Left ventricle myocardium inferior (tissue), 1 donor: ENCODE measurements at regions not wholly inside any gene's neighbourhood (a gene's known extent, or its start where the extent isn't known, plus 50 kb on each side); places are given as distances from the start of the nearest gene placed in this dataset.
A peak's percentile ranks its signal among the peaks of the same experiment; 100 is the strongest.

Experiments
- DNase-seq: peaks from one replicate; pipeline ENCODE4 v3.0.0-alpha.2; 2020
- H3K27ac ChIP-seq: fragments of 200-600 bp; replicated peaks from 2 replicates; pipeline ENCODE4 v1.8.0; 2021
- H3K27me3 ChIP-seq: fragments of 200-600 bp; 2 replicates; pipeline ENCODE4 v1.8.0; 2021; ENCODE audit warnings: low read depth
- H3K36me3 ChIP-seq: fragments of 200-600 bp; 2 replicates; pipeline ENCODE4 v1.8.0; 2021
- H3K4me1 ChIP-seq: fragments of 200-600 bp; 2 replicates; pipeline ENCODE4 v1.8.0; 2021
- H3K4me3 ChIP-seq: fragments of 200-600 bp; 2 replicates; pipeline ENCODE4 v1.8.0; 2021; ENCODE audit warnings: mild to moderate bottlenecking, moderate library complexity
- H3K9me3 ChIP-seq: fragments of 200-600 bp; replicated peaks from 2 replicates; pipeline ENCODE4 v1.8.0; 2021
- CTCF ChIP-seq: fragments of 200-600 bp; IDR thresholded peaks from 2 replicates; pipeline ENCODE4 v1.8.0; 2021; ENCODE audit warnings: antibody characterized with exemption, mild to moderate bottlenecking, borderline replicate concordance
- intact Hi-C: fragments of 100-400 bp; cut with micrococcal nuclease; formaldehyde crosslinking; loops from one replicate; pipeline ENCODE4 v1.11.0; 2022
- donor health status: DM: no; HTN: yes; CAD: no; lungs with severe emphysema.

DNA sequence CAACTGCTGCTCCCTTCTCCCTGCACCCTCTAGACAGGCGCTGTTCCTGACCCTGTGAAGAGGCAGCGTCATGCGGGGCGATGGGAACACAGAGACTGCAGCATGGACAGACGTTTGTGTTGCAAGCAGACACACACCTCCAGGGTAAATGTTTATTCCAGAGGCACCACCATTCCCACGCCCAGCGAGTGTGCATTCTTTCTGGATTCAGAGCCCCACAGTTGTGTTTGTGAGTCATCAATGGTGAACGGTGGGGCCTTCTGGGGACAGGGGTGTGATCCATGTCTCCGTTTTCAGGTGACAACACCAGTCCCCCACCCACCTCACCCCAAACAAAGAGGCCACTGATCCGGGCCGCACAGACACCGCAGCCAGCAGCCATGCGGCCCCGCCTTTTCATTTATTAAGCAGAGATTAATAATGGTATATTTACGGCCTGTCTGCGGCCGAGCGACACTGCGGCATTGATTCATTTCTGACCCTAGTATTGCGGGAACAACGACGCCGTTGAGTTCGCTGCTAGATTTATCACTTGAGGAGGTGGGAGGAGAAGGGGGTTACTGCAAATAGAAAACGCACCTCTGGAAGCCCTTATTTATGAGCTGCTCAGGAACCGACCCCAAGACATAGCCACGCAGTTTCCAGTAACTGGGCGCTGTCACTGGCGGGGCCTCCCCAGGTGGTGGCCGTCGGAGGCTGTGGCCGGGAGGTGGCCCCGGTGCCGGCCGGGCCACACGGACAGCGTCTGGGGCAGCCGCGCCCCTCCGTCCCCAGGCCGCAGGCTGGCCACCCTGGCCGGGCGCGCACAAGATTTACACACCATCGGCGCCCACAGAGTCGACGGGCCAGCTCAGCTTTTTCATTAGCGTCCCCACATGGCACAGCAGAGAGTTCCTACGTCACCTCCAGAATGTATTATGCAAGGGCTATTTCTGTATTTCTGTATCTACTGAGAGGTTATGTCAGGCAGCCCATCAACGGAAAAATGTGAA is 367.6 kb downstream of the THBS2 start:
- TF ChIP-seq CTCF, result no peak
- DNase-seq, result no peak
- peaks cover 4% of the 10 kb centered on the region for H3K4me1 ChIP-seq
- H3K9me3 ChIP-seq, result no peaks in the 10 kb centered on the region
- peaks cover 42% of the 10 kb centered on the region for H3K27me3 ChIP-seq
- H3K4me3 ChIP-seq, result no peak overlapping the region
- H3K27ac ChIP-seq, result no peak overlapping the region
- no peaks in the 10 kb centered on the region for H3K36me3 ChIP-seq
- intact Hi-C loops, result no loop called here

DNA sequence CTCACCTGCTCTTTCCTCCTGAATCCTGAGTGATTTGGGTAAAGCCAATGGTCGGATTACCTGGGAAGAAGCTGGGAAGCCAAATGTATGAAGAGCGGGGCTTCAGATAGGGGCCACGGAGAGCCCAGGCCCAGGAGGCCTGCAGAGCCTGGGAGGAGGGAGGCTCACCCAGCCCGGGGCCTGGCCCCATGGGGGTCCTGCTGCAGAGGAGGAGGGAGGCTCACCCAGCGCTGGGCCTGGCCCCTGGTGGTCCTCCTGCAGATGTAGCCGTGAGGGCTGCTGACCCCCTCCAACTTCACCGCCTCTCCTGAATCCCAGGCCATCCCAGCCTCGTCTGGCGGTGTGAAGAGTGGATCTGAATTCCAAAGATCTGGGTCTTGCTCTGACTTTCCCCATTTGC is 368.4 kb downstream of the THBS2 start:
- no peak for DNase-seq
- H3K27ac ChIP-seq, result no peak overlapping the region
- intact Hi-C loops, result no loop called here
- no peaks in the 10 kb centered on the region for H3K36me3 ChIP-seq
- no peak for TF ChIP-seq CTCF
- H3K4me1 ChIP-seq, result peaks cover 4% of the 10 kb centered on the region
- no peaks in the 10 kb centered on the region for H3K9me3 ChIP-seq
- H3K27me3 ChIP-seq, result peaks cover 50% of the 10 kb centered on the region
- no peak overlapping the region for H3K4me3 ChIP-seq

- no peaks in the 10 kb centered on the region for H3K9me3 ChIP-seq
- intact Hi-C loops, result loop anchor here (5.0 kb wide), 1 partner anchor 512 kb away; no protein-coding TSS in a partner anchor
- peak; percentile 75 for DNase-seq
- peaks cover 4% of the 10 kb centered on the region for H3K4me1 ChIP-seq
- H3K27ac ChIP-seq, result no peak overlapping the region
- peaks cover 54% of the 10 kb centered on the region for H3K27me3 ChIP-seq
- no peaks in the 10 kb centered on the region for H3K36me3 ChIP-seq
- peak overlapping the region; percentile 54 for H3K4me3 ChIP-seq
- peak; percentile 96 for TF ChIP-seq CTCF
These were observed 369.0 kb downstream of the THBS2 start for GRCh38 chr6:168884646-168885086.

DNA sequence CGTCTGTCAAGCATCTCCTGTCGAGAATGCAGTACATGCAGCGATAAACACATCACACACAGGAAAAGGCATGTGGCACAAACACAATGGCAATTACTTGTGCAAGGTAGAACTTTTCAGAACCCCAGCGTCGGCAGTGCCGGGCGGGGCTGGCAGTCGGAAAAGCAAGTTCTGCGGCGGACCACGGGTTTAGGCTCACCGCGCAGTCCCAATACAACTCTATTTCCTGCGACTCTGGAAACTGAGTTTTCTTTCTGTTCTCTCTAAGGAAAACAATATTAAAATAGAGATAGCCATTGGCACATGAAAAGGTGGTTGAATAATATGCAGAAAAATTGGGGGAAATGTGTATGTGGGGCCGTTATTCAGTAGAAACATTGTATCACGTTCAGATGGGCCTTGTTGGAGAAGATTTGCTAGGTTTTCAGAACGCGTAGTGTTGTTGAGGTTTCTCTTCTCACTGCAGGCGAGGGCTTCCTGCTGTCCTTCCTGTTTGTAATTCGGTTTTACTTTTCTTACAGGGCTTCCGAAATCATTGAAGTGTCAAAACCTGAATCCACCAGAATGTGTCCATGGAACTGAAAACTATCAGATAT is 369.5 kb downstream of the THBS2 start:
- no peaks in the 10 kb centered on the region for H3K9me3 ChIP-seq
- H3K4me3 ChIP-seq, result peak overlapping the region; percentile 54
- peaks cover 4% of the 10 kb centered on the region for H3K4me1 ChIP-seq
- intact Hi-C loops, result loop anchor here (5.0 kb wide), 1 partner anchor 512 kb away; no protein-coding TSS in a partner anchor
- no peak for DNase-seq
- H3K27ac ChIP-seq, result no peak overlapping the region
- no peak for TF ChIP-seq CTCF
- H3K36me3 ChIP-seq, result no peaks in the 10 kb centered on the region
- H3K27me3 ChIP-seq, result peaks cover 59% of the 10 kb centered on the region

GRCh38 chr6:168883410-168884049 is 370.1 kb downstream of the THBS2 start:
- peaks cover 4% of the 10 kb centered on the region for H3K4me1 ChIP-seq
- peaks cover 61% of the 10 kb centered on the region for H3K27me3 ChIP-seq
- no peaks in the 10 kb centered on the region for H3K36me3 ChIP-seq
- intact Hi-C loops, result loop anchor here (5.0 kb wide), 1 partner anchor 511 kb away; no protein-coding TSS in a partner anchor
- no peak for TF ChIP-seq CTCF
- no peak overlapping the region for H3K4me3 ChIP-seq
- H3K27ac ChIP-seq, result no peak overlapping the region
- no peak for DNase-seq
- H3K9me3 ChIP-seq, result no peaks in the 10 kb centered on the region
